ENCODE measurements at regions not wholly inside any gene's neighbourhood (a gene's known extent, or its start where the extent isn't known, plus 50 kb on each side); places are given as distances from the start of the nearest gene placed in this dataset.
"Not testable (repeated sequence)": the region's sequence is repeated elsewhere in the genome, so short reads cannot be mapped to it uniquely, and the experiment has no call there.

GRCh38 chr1:120357046-120357445, 57.8 kb upstream of the NBPF8 start:
- H3K27me3 ChIP-seq; H3K36me3 ChIP-seq; H3K4me3 ChIP-seq; H3K27ac ChIP-seq; H3K9me3 ChIP-seq; intact Hi-C loops (cut with DNase I; ENCODE audit: low total_unique reads); DNase-seq; H3K4me1 ChIP-seq: not testable (repeated sequence)

GRCh38 chr1:120356170-120356569, 58.7 kb upstream of the NBPF8 start:
- DNase-seq; H3K27me3 ChIP-seq; intact Hi-C loops (cut with DNase I; ENCODE audit: low total_unique reads); H3K36me3 ChIP-seq; H3K4me1 ChIP-seq; H3K9me3 ChIP-seq; H3K27ac ChIP-seq; H3K4me3 ChIP-seq: not testable (repeated sequence)

GRCh38 chr1:120354618-120355184, 60.1 kb upstream of the NBPF8 start:
- intact Hi-C loops (cut with DNase I; ENCODE audit: low total_unique reads): not testable (repeated sequence)
- peak overlapping the region in 1 of 2 donors; percentile 73 for H3K27ac ChIP-seq

GRCh38 chr1:120342231-120343073, 72.4 kb upstream of the NBPF8 start:
- peak overlapping the region in 1 of 2 donors; percentile 59 for H3K27ac ChIP-seq
- not testable (repeated sequence) for H3K27me3 ChIP-seq
- DNase-seq: peak in 1 of 2 donors; percentile 8

More at GRCh38 chr1:120354618-120355184, 60.1 kb upstream of the NBPF8 start:
- H3K4me1 ChIP-seq, H3K36me3 ChIP-seq, H3K9me3 ChIP-seq, H3K27me3 ChIP-seq: not testable (repeated sequence)
- H3K4me3 ChIP-seq: peak overlapping the region; percentile 17 to 22
- DNase-seq: peak; percentile 31 to 50

GRCh38 chr1:120341756-120342155, 73.1 kb upstream of the NBPF8 start:
- Histone ChIP-seq H3K27ac (peak overlapping the region; percentile 39 to 64), H3K4me3 (peak overlapping the region; percentile 30 to 41)
- peak; percentile 7 to 23 for DNase-seq
- intact Hi-C loops (cut with DNase I; ENCODE audit: low total_unique reads); H3K9me3 ChIP-seq; H3K27me3 ChIP-seq; H3K36me3 ChIP-seq; H3K4me1 ChIP-seq: not testable (repeated sequence)

More at GRCh38 chr1:120342231-120343073, 72.4 kb upstream of the NBPF8 start:
- H3K9me3 ChIP-seq; H3K36me3 ChIP-seq; intact Hi-C loops (cut with DNase I; ENCODE audit: low total_unique reads); H3K4me3 ChIP-seq; H3K4me1 ChIP-seq: not testable (repeated sequence)

- peak in 1 of 2 donors; percentile 31 for DNase-seq
- H3K27me3 ChIP-seq; H3K4me1 ChIP-seq; H3K9me3 ChIP-seq; intact Hi-C loops (cut with DNase I; ENCODE audit: low total_unique reads); H3K36me3 ChIP-seq: not testable (repeated sequence)
- H3K4me3 ChIP-seq: peak overlapping the region; percentile 30 to 45
- peak overlapping the region in 1 of 2 donors; percentile 66 for H3K27ac ChIP-seq
These were observed 73.7 kb upstream of the NBPF8 start for GRCh38 chr1:120340838-120341751.

- H3K4me1 ChIP-seq; H3K27ac ChIP-seq; H3K4me3 ChIP-seq; H3K27me3 ChIP-seq; H3K9me3 ChIP-seq; H3K36me3 ChIP-seq; DNase-seq; intact Hi-C loops (cut with DNase I; ENCODE audit: low total_unique reads): not testable (repeated sequence)
These were observed 99.1 kb upstream of the NBPF8 start for GRCh38 chr1:120315738-120316137.

- intact Hi-C loops (cut with DNase I; ENCODE audit: low total_unique reads); H3K36me3 ChIP-seq; H3K4me1 ChIP-seq; H3K27ac ChIP-seq; DNase-seq; H3K27me3 ChIP-seq; H3K4me3 ChIP-seq; H3K9me3 ChIP-seq: not testable (repeated sequence)
These were observed 102.9 kb upstream of the NBPF8 start for GRCh38 chr1:120311930-120312329.

- H3K27ac ChIP-seq; H3K36me3 ChIP-seq; H3K27me3 ChIP-seq; DNase-seq; intact Hi-C loops (cut with DNase I; ENCODE audit: low total_unique reads); H3K4me1 ChIP-seq; H3K4me3 ChIP-seq; H3K9me3 ChIP-seq: not testable (repeated sequence)
These were observed 105.8 kb upstream of the NBPF8 start for GRCh38 chr1:120308940-120309578.

GRCh38 chr1:120305046-120305445, 109.8 kb upstream of the NBPF8 start:
- intact Hi-C loops (cut with DNase I; ENCODE audit: low total_unique reads); H3K9me3 ChIP-seq; H3K36me3 ChIP-seq; H3K27me3 ChIP-seq; H3K27ac ChIP-seq; H3K4me1 ChIP-seq; H3K4me3 ChIP-seq; DNase-seq: not testable (repeated sequence)

GRCh38 chr1:120304341-120304740, 110.5 kb upstream of the NBPF8 start:
- intact Hi-C loops (cut with DNase I; ENCODE audit: low total_unique reads); H3K27ac ChIP-seq; H3K36me3 ChIP-seq; H3K4me3 ChIP-seq; DNase-seq; H3K9me3 ChIP-seq; H3K27me3 ChIP-seq; H3K4me1 ChIP-seq: not testable (repeated sequence)

GRCh38 chr1:120299433-120300057, 115.3 kb upstream of the NBPF8 start:
- H3K27me3 ChIP-seq; H3K4me3 ChIP-seq; H3K36me3 ChIP-seq; H3K9me3 ChIP-seq; DNase-seq; H3K27ac ChIP-seq; intact Hi-C loops (cut with DNase I; ENCODE audit: low total_unique reads); H3K4me1 ChIP-seq: not testable (repeated sequence)

Data from uterus (tissue), 3 donors.